NOMO-1 treated with DMSO at 0.1 percent for 48 hours (cell line): ENCODE measurements at regions not wholly inside any gene's neighbourhood (a gene's known extent, or its start where the extent isn't known, plus 50 kb on each side); places are given as distances from the start of the nearest gene placed in this dataset.

Experiments
- DNase-seq: peaks from one replicate; lab custom pipeline; 2025; ENCODE audit not compliant: unreplicated experiment; lab: John Stamatoyannopoulos, UW

GRCh38 chr18:54531402-54532065 is 59.5 kb upstream of the DYNAP start:
- DNase-seq, result no peak

- no peak for DNase-seq
These were observed 58.8 kb upstream of the DYNAP start for GRCh38 chr18:54532222-54532621.

- DNase-seq, result no peak
These were observed 58.1 kb upstream of the DYNAP start for GRCh38 chr18:54532962-54533361.
